Common myeloid progenitor, CD34-positive (primary cell): ENCODE measurements at regions not wholly inside any gene's neighbourhood (a gene's known extent, or its start where the extent isn't known, plus 50 kb on each side); places are given as distances from the start of the nearest gene placed in this dataset.
"Not testable (repeated sequence)": the region's sequence is repeated elsewhere in the genome, so short reads cannot be mapped to it uniquely, and the experiment has no call there.

ENCODE experiments used
- CTCF ChIA-PET: fragments of 350-600 bp; sonication (Branson Sonifier 250); formaldehyde crosslinking; loops from one replicate; lab custom pipeline; 2021; ENCODE audit warnings: antibody characterized with exemption; lab: Charles Lee
- POLR2A ChIA-PET: fragments of 350-600 bp; sonication (Branson Sonifier 250); formaldehyde crosslinking; loops from one replicate; lab custom pipeline; 2021; ENCODE audit warnings: antibody characterized with exemption; lab: Charles Lee
- DNase-seq, 3 donors: peaks; one replicate each; pipeline versions ENCODE4 v3.0.0 to v3.0.0-alpha.2; 2013
- H3K27ac ChIP-seq, 2 experiments: 1 replicate in 1 of 2; 2 replicates in 1 of 2; pipeline ENCODE4 v1.7.0; 2013; ENCODE audit warnings: inconsistent platforms in 2 of 2, low read length in 2 of 2, mild to moderate bottlenecking in 2 of 2, low read depth in 1 of 2, moderate library complexity in 1 of 2; ENCODE audit not compliant: severe bottlenecking in 2 of 2, insufficient read depth in 1 of 2, poor library complexity in 1 of 2
- H3K27me3 ChIP-seq, 5 experiments: replicated peaks in 2 of 5; 1 replicate in 3 of 5; 2 replicates in 2 of 5; pipeline versions ENCODE4 v1.6.1 to v1.7.0; 2013; ENCODE audit warnings: low read length in 4 of 5, mild to moderate bottlenecking in 2 of 5, moderate library complexity in 2 of 5, inconsistent platforms in 1 of 5; ENCODE audit not compliant: insufficient read depth in 5 of 5, control insufficient read depth in 4 of 5
- H3K36me3 ChIP-seq, 4 experiments: 1 replicate in 2 of 4; 2 replicates in 2 of 4; pipeline versions ENCODE4 v1.6.1 to v1.7.0; 2013; ENCODE audit warnings: low read length in 3 of 4, control low read depth in 1 of 4, mild to moderate bottlenecking in 1 of 4; ENCODE audit not compliant: control insufficient read depth in 4 of 4, insufficient read depth in 4 of 4
- H3K4me1 ChIP-seq, 4 experiments: 1 replicate in 3 of 4; 2 replicates in 1 of 4; pipeline versions ENCODE4 v1.6.1 to v1.7.1; 2013; ENCODE audit warnings: low read length in 3 of 4, mild to moderate bottlenecking in 3 of 4, control low read depth in 1 of 4, inconsistent platforms in 1 of 4, moderate library complexity in 1 of 4; ENCODE audit not compliant: control insufficient read depth in 4 of 4, insufficient read depth in 4 of 4; ENCODE audit errors: control extremely low read depth in 1 of 4
- H3K4me3 ChIP-seq, 7 experiments: 1 replicate in 4 of 7; 2 replicates in 3 of 7; pipeline versions ENCODE4 v1.5.1 to v1.7.0; 2013; ENCODE audit warnings: mild to moderate bottlenecking in 7 of 7, low read length in 6 of 7, moderate library complexity in 6 of 7, inconsistent platforms in 2 of 7, low read depth in 2 of 7, control low read depth in 1 of 7; ENCODE audit not compliant: insufficient read depth in 4 of 7, control insufficient read depth in 1 of 7; ENCODE audit errors: extremely low read depth in 1 of 7
- H3K9me3 ChIP-seq, 5 experiments: 1 replicate in 4 of 5; 2 replicates in 1 of 5; pipeline versions ENCODE4 v1.6.1 to v1.7.1; 2013; ENCODE audit warnings: low read length in 4 of 5, mild to moderate bottlenecking in 2 of 5, inconsistent platforms in 1 of 5, low read depth in 1 of 5, moderate library complexity in 1 of 5; ENCODE audit not compliant: control insufficient read depth in 4 of 5, insufficient read depth in 2 of 5; ENCODE audit errors: control extremely low read depth in 1 of 5
- WGBS: methylation state at CpG from one replicate; pipeline ENCODE4 v1.1.5; 2013; ENCODE audit not compliant: insufficient coverage; 5-methylcytosine and 5-hydroxymethylcytosine counted together

- ChIA-PET CTCF (no interaction called here), POLR2A (no interaction called here)
- Histone ChIP-seq H3K4me3 (no peak overlapping the region), H3K27me3 (no peaks in the 10 kb centered on the region), H3K4me1 (no peaks in the 10 kb centered on the region), H3K36me3 (no peaks in the 10 kb centered on the region), H3K9me3 (no peaks in the 10 kb centered on the region), H3K27ac (no peak overlapping the region)
- DNase-seq, result no peak
- 94% methylated on average over 2 of the region's 2 CpGs for WGBS
These were observed 938.3 kb upstream of the ALCAM start for GRCh38 chr3:104428337-104428925.

- WGBS, result 86% methylated on average over 1 of the region's 3 CpGs
- H3K27ac ChIP-seq, result no peak overlapping the region
- DNase-seq, result no peak
- CTCF ChIA-PET, result no interaction called here
- H3K9me3 ChIP-seq, result no peaks in the 10 kb centered on the region
- H3K27me3 ChIP-seq, result no peaks in the 10 kb centered on the region
- H3K4me3 ChIP-seq, result no peak overlapping the region
- POLR2A ChIA-PET, result no interaction called here
- no peaks in the 10 kb centered on the region for H3K36me3 ChIP-seq
- no peaks in the 10 kb centered on the region for H3K4me1 ChIP-seq
These were observed 937.0 kb upstream of the ALCAM start for GRCh38 chr3:104429727-104430126.

GRCh38 chr3:104436506-104436905 lies 930.2 kb upstream of the ALCAM start:
- CTCF ChIA-PET, result no interaction called here
- H3K36me3 ChIP-seq, result no peaks in the 10 kb centered on the region
- no peak for DNase-seq
- no peaks in the 10 kb centered on the region for H3K9me3 ChIP-seq
- no peaks in the 10 kb centered on the region for H3K27me3 ChIP-seq
- H3K4me3 ChIP-seq, result no peak overlapping the region
- H3K27ac ChIP-seq, result no peak overlapping the region
- H3K4me1 ChIP-seq, result no peaks in the 10 kb centered on the region
- no CpG with 5 or more reads among the region's 1 CpG for WGBS
- POLR2A ChIA-PET, result no interaction called here

GRCh38 chr3:104437131-104437750 lies 929.5 kb upstream of the ALCAM start:
- Histone ChIP-seq H3K4me3 (no peak overlapping the region), H3K27ac (no peak overlapping the region), H3K9me3 (no peaks in the 10 kb centered on the region), H3K27me3 (no peaks in the 10 kb centered on the region), H3K4me1 (no peaks in the 10 kb centered on the region), H3K36me3 (no peaks in the 10 kb centered on the region)
- ChIA-PET CTCF (no interaction called here), POLR2A (no interaction called here)
- no peak for DNase-seq
- WGBS, result 70% methylated on average over 3 of the region's 4 CpGs

GRCh38 chr3:104437891-104438290 lies 928.8 kb upstream of the ALCAM start:
- Histone ChIP-seq H3K4me3 (no peak overlapping the region), H3K4me1 (no peaks in the 10 kb centered on the region), H3K27ac (no peak overlapping the region), H3K9me3 (no peaks in the 10 kb centered on the region), H3K27me3 (no peaks in the 10 kb centered on the region), H3K36me3 (no peaks in the 10 kb centered on the region)
- ChIA-PET POLR2A (no interaction called here), CTCF (no interaction called here)
- DNase-seq, result no peak
- WGBS, result 31% methylated on average over 1 of the region's 1 CpG

GRCh38 chr3:104438706-104439105 lies 928.0 kb upstream of the ALCAM start:
- no peaks in the 10 kb centered on the region for H3K36me3 ChIP-seq
- no peaks in the 10 kb centered on the region for H3K4me1 ChIP-seq
- no peak overlapping the region for H3K27ac ChIP-seq

GRCh38 chr3:104445252-104445919 lies 921.3 kb upstream of the ALCAM start:
- H3K4me1 ChIP-seq, H3K4me3 ChIP-seq, H3K27me3 ChIP-seq, H3K27ac ChIP-seq, H3K9me3 ChIP-seq, DNase-seq, CTCF ChIA-PET, H3K36me3 ChIP-seq, POLR2A ChIA-PET: not testable (repeated sequence)
- WGBS, result 100% methylated on average over 4 of the region's 9 CpGs

More at GRCh38 chr3:104438706-104439105, 928.0 kb upstream of the ALCAM start:
- H3K4me3 ChIP-seq, result no peak overlapping the region
- H3K27me3 ChIP-seq, result no peaks in the 10 kb centered on the region
- WGBS, result no CpG with 5 or more reads among the region's 1 CpG
- no peak for DNase-seq
- H3K9me3 ChIP-seq, result no peaks in the 10 kb centered on the region
- ChIA-PET POLR2A (no interaction called here), CTCF (no interaction called here)
